ENCODE measurements at regions not wholly inside any gene's neighbourhood (a gene's known extent, or its start where the extent isn't known, plus 50 kb on each side); places are given as distances from the start of the nearest gene placed in this dataset.

- no peak for TF ChIP-seq CTCF (conservative IDR thresholded peaks at IDR 0.05; ENCODE audit: low read depth, low read length)
- TF ChIP-seq CHD1 (IDR thresholded peaks at IDR 0.05; ENCODE audit: low read depth, low read length): no peak
- TF ChIP-seq FOS (IDR thresholded peaks at IDR 0.05; ENCODE audit: low read depth, low read length): no peak
- no peak for TF ChIP-seq POLR2A (IDR thresholded peaks at IDR 0.05; ENCODE audit: low read depth, low read length)
- no peak for TF ChIP-seq RCOR1 (IDR thresholded peaks at IDR 0.05; ENCODE audit: insufficient replicate concordance, low read length)
- no peak for TF ChIP-seq BHLHE40 (IDR thresholded peaks at IDR 0.05; ENCODE audit: low read depth, low read length)
- no peak for TF ChIP-seq RAD21 (IDR thresholded peaks at IDR 0.05; ENCODE audit: low read length)
- TF ChIP-seq USF2 (IDR thresholded peaks at IDR 0.05; ENCODE audit: low read depth, low read length): no peak
- TF ChIP-seq MXI1 (IDR thresholded peaks at IDR 0.05; ENCODE audit: borderline replicate concordance, low read depth, low read length): no peak
- TF ChIP-seq MAFK (IDR thresholded peaks at IDR 0.05; ENCODE audit: low read depth, low read length): no peak
- no peak for TF ChIP-seq ELK1 (IDR thresholded peaks at IDR 0.05; ENCODE audit: borderline replicate concordance, low read depth, low read length)
- no peak for TF ChIP-seq CEBPB (IDR thresholded peaks at IDR 0.05; ENCODE audit: low read depth, low read length)
- TF ChIP-seq RFX5 (IDR thresholded peaks at IDR 0.05; ENCODE audit: low read depth, low read length): no peak
- TF ChIP-seq SMC3 (IDR thresholded peaks at IDR 0.05; ENCODE audit: low read depth, low read length): no peak
Measured at GRCh38 chr6:168913866-168914469, 339.7 kb downstream of the THBS2 start.
